NCI-H226 (cell line): ENCODE measurements at regions not wholly inside any gene's neighbourhood (a gene's known extent, or its start where the extent isn't known, plus 50 kb on each side); places are given as distances from the start of the nearest gene placed in this dataset.
A peak's percentile ranks its signal among the peaks of the same experiment; 100 is the strongest.
"Not testable (repeated sequence)": the region's sequence is repeated elsewhere in the genome, so short reads cannot be mapped to it uniquely, and the experiment has no call there.

Source experiments
- DNase-seq: peaks from one replicate; pipeline ENCODE4 v3.0.0-alpha.2; 2015

- DNase-seq = no peak
Measured at GRCh38 chr18:30929718-30930117, 112.8 kb downstream of the DSC3 start.

GRCh38 chr18:30929065-30929464 lies 113.5 kb downstream of the DSC3 start:
- DNase-seq = no peak

- DNase-seq = no peak
Measured at GRCh38 chr18:30927517-30928075, 114.9 kb downstream of the DSC3 start.

DNA sequence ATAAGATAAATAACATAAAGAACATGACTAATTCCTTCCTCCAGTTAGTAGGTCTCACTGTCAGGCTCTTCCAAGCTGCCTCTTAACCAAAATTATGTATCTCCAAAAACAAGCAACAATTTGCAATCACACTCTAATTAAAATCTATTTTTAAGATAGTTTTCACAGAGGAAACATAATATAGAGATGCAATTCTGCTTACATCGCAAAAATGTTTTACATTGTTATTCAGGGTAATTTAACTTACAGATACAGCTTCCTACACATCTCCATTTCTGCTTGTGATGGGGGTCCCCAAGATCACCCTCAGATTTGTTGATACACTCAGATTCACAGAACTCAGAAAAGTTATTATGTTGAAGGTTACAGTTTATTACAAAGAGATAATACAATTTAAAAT lies 115.5 kb downstream of the DSC3 start:
- DNase-seq = no peak

GRCh38 chr18:30925795-30926194 lies 116.7 kb downstream of the DSC3 start:
- no peak for DNase-seq

DNA sequence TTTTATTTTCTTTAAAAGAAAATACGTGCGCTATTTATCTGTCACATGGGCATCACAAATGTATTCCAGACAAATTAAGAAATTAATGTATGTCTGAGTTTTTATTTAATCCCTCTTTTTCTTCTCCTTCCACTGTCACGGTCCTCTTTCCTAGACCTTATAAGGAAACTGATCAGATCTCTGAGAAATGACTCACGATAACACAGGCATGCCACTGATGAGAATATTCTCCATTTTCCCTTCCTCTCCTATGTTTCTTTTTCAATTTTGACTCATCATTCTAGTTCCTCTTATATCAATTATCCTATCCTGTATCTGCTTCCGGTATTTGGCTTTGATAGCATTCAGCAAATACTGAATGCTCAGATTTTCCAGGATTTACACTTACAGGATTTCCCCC lies 121.8 kb downstream of the DSC3 start:
- DNase-seq = no peak

DNA sequence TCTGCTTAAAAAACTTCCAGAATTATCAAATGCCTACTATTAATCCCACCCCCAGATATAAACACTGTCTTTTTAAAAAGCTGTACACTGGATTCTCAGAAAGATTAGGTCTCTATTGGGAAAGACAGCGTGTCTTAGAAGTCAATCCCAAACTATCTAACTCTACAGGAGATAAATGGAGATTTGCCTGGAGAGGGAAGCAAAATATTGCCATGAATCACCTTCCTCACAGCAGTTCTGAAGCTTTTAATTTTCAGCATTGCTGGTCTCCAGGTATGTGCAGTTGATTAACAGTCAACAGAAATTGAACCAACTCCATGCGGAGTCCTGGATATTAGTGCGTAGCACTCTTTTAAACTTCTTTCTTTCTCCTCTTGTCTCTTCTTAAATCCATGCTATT lies 122.2 kb downstream of the DSC3 start:
- no peak for DNase-seq

DNA sequence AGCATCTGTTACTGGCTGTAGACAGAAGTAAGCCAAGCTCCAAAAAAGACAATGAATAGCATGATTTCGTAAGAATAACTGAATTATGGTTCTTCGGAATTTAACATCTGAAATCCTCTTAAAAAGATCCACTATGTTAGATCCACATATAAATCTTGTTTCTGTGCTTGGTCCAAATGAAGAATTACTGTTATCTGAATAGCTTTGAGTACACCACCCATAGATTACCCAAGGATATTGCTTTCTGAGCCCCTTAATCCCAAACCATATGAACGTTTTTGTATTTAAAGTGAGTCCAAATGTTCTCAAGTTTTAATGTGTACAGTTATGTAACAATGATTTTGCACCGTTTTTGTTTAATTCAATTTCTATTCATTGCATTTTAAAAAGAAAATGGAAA lies 124.9 kb downstream of the DSC3 start:
- no peak for DNase-seq

- no peak for DNase-seq
Measured at GRCh38 chr18:30915336-30915988, 127.1 kb downstream of the DSC3 start.

DNA sequence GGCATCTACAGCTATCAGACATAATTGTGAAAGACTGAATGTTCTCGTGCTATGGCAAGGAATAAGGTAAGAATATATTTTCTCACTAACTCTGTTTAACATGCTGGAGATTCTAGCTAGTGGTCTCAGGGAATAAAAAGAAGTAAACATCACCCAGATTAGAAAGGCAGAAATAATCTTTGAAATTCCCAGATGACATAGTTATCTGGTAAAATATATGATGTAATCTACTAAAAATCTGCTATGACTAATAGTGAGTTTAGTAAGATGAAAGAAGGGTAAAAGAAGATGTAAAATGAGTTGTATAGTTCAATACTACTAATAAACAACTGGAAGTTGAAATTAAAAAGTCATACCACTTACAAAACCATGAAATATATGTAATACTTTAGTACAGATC lies 134.2 kb downstream of the DSC3 start:
- peak; percentile 2 for DNase-seq

- DNase-seq = peak; percentile 89
Measured at GRCh38 chr18:30903566-30903965, 139.0 kb downstream of the DSC3 start.

- peak; percentile 15 for DNase-seq
Measured at GRCh38 chr18:30889519-30890301, 152.8 kb downstream of the DSC3 start.

DNA sequence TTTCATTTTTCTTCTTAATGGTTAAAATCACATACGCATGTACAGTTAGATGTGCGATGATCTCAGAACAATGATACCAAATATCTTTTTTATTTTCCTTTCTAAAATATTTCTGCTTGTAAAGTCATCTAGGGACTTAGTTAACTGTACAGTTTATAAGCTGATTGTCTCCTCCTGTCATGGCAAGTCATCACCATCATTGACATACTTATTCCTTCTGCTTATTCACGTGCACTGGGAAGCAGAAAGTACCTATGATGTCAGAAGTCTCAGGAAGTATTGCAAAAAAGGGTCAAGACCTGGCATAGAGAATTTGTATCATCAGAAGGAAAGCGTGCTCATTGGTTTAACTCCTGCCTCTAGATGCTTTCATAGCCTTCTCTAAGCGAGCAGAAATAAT lies 154.2 kb downstream of the DSC3 start:
- no peak for DNase-seq

- no peak for DNase-seq
Measured at GRCh38 chr18:30886998-30887397, 155.5 kb downstream of the DSC3 start.

DNA sequence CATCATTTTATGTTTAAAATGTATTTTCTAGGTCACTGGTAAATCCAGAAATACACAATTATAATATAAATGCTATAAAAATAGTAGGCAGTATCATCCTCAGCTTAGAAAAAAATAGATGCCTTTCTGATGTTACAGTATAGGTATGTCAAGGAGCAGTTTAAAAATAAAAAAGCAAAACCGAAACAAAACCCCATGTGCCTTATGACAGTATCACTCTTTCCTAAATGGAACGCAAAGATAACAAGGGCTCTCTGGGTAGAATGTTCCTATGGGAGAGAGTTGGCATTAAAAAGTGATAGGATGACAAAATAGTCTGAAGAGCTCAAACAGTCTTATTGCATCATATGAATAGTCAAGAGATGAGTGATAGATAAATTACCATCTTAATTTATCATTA lies 172.1 kb downstream of the DSC3 start:
- DNase-seq = no peak

- DNase-seq = no peak
Measured at GRCh38 chr18:30862900-30863299, 179.6 kb downstream of the DSC3 start.

DNA sequence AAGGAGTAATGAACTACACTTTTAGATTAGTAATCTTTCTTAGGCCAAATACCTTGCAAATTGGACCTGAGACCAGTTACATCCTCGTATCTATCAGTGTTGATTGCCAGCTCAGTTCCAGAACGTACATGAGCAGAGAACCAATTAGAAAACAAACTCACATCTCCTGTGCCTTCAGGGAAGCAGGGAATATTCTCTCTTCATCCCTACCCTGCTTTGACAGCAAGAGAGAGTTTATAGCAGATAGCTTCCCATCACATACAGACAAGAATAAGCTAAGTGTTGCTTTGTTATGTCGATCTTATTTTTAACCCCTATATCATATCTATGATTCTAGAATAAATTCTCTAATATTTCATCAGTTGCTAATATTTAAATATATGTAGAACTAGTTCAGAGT lies 181.8 kb downstream of the DSC3 start:
- no peak for DNase-seq

DNA sequence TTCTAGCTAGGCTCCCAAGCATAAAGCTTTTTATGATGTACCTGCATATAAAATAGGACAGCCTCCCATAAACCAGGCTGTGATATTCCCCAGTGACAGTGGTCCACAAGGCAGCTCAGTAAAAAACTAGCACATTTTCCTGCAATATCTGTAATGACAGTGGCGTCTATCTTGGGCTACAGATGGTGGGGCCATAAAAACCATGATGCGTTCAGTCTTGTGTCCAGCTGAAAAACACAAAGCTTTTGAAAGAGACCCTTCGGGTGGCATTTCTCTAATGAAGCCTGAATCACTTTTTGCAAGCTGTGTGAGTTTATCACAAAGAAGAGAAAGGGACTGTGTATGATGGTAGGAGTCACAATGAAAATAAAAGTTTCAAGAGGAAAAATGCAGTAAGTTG lies 183.5 kb downstream of the DSC3 start:
- DNase-seq = no peak

GRCh38 chr18:30858560-30858959 lies 184.0 kb downstream of the DSC3 start:
- DNase-seq = no peak

GRCh38 chr18:30855762-30856161 lies 186.8 kb downstream of the DSC3 start:
- no peak for DNase-seq

DNA sequence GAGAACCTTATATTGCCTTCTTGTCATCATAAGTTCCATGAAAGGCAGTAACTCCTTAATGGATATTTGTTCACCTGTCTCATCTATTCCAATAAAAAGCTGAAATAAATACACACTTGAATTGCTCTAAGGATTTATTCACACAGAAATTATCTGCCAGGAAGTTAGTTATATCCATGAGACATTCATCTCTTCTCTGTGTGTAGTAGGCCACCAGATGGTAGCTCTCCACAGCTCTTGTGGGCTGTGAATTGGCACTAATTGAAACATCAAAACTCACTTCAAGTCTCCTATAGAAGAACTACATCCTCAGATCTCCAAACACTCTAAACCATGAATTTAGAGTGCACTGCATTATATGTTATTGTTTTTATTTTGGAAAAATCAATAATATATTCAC lies 189.6 kb downstream of the DSC3 start:
- DNase-seq = no peak

DNA sequence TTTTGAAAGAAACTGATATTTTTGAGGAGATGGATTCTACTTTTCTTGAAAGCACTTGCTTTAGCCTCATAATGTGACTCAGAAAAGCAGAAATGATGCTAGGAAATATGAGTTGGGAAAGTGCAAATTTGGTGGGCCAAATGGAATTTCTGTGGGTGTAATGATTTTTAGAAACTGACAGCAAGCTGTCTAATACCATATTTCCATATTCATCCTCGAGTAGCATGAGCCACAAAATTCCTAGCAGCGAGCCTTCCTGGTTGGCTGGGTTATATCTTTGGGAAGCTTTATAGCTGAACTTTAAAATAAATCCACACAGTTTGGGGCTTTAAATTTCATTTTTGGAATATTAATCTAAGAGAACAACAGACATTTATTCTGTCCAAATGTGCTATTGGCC lies 190.0 kb downstream of the DSC3 start:
- no peak for DNase-seq

GRCh38 chr18:30839056-30839561 lies 203.4 kb downstream of the DSC3 start:
- not testable (repeated sequence) for DNase-seq

DNA sequence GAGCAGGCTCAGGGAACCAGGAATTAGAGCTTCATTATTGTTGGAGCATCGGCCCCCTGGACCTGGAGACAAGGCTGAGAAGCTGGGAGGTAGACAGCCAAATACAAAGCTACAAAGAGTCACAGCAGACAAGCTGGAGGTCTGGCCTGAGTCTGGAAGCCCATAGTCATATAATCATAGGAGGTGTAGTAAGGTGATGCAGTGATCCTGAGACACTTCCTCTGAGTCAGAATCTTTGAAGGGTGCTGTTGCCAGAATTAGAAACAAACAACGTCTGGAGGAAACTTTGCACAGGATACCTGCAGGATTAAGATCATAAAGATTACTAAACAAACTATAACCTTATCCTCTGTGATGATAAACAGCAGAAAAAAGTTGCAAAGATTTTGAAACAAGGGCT lies 213.8 kb downstream of the DSC3 start:
- no peak for DNase-seq
